ENCODE measurements at regions not wholly inside any gene's neighbourhood (a gene's known extent, or its start where the extent isn't known, plus 50 kb on each side); places are given as distances from the start of the nearest gene placed in this dataset.
A peak's percentile ranks its signal among the peaks of the same experiment; 100 is the strongest.

GRCh38 chr1:193707271-193708021 is 521.0 kb upstream of the B3GALT2 start:
- ATAC-seq: no peak
- no peak overlapping the region for H3K27ac ChIP-seq (ENCODE audit: extremely low read depth, low read depth, low read length)
- no peak overlapping the region for H3K9ac ChIP-seq (ENCODE audit: insufficient read depth in 1 of 2, low read depth in 2 of 2, low read length in 2 of 2)

More at GRCh38 chr1:193707271-193708021, 521.0 kb upstream of the B3GALT2 start:
- DNase-seq (ENCODE audit: extremely low read depth in 1 of 4, low spot score in 3 of 4) (no peak), FAIRE-seq (no peak)
- Histone ChIP-seq H2AFZ (ENCODE audit: low read depth, low read length) (no peak overlapping the region), H3K27me3 (ENCODE audit: control insufficient read depth in 2 of 2, insufficient read depth in 2 of 2, low read length in 2 of 2) (no peaks in the 10 kb centered on the region), H4K20me1 (replicated peaks; ENCODE audit: control insufficient read depth, insufficient read depth, low read length) (no peaks in the 10 kb centered on the region), H3K9me1 (ENCODE audit: control insufficient read depth, insufficient read depth, low read length) (no peaks in the 10 kb centered on the region), H3K36me3 (ENCODE audit: control insufficient read depth, insufficient read depth, low read length) (no peaks in the 10 kb centered on the region), H3K9me3 (replicated peaks; ENCODE audit: control insufficient read depth, insufficient read depth, low read depth, low read length) (peaks cover 2% of the 10 kb centered on the region), H3K4me1 (replicated peaks in 1 of 2; ENCODE audit: control insufficient read depth in 2 of 2, insufficient read depth in 2 of 2, low read length in 2 of 2) (no peaks in the 10 kb centered on the region), H3K4me2 (ENCODE audit: insufficient read depth, low read length) (no peak overlapping the region), H3K79me2 (ENCODE audit: control insufficient read depth, insufficient read depth, low read length) (no peaks in the 10 kb centered on the region), H3K4me3 (no peak overlapping the region)
- CTCF ChIA-PET (ENCODE audit: low intra/inter-chr PET ratio): no interaction called here
- in situ Hi-C loops (cut with MboI): no loop called here
- WGBS (ENCODE audit: insufficient coverage, low coverage, missing lambda C conversion rate): 9% methylated on average over 2 of the region's 2 CpGs
- intact Hi-C loops (cut with micrococcal nuclease): no loop called here
- BruUV-seq (replicated peaks): no TSS peak
- TF ChIP-seq MIER1 (IDR thresholded peaks at IDR 0.05; ENCODE audit: low read depth): no peak
- no peak for TF ChIP-seq HBP1 (CRISPR knock-in tag; IDR thresholded peaks at IDR 0.05)
- TF ChIP-seq TCF3 (CRISPR knock-in tag; IDR thresholded peaks at IDR 0.05): no peak
- TF ChIP-seq KDM4B (IDR thresholded peaks at IDR 0.05; ENCODE audit: borderline replicate concordance in 2 of 2, low read depth in 1 of 2): no peak
- TF ChIP-seq CSDE1 (IDR thresholded peaks at IDR 0.05): no peak
- no peak for TF ChIP-seq BDP1 (IDR thresholded peaks at IDR 0.05; ENCODE audit: insufficient read depth, insufficient read length)
- TF ChIP-seq CEBPB (tag; IDR thresholded peaks at IDR 0.05): peak; percentile 19; the same call in 1 of the 2 replicates
- no peak for TF ChIP-seq CREBBP (IDR thresholded peaks at IDR 0.05; ENCODE audit: low read depth, low read length)
- no peak for TF ChIP-seq RBM25 (IDR thresholded peaks at IDR 0.05; ENCODE audit: low read depth, low read length, severe bottlenecking)
- no peak for TF ChIP-seq POLR2B (IDR thresholded peaks at IDR 0.05; ENCODE audit: low read depth, partially characterized antibody)
- TF ChIP-seq CEBPG (CRISPR knock-in tag; IDR thresholded peaks at IDR 0.05): no peak
- peak in 1 of 2 experiments; percentile 65; a peak in 2 of 4 replicates for TF ChIP-seq CEBPG (tag; conservative IDR thresholded peaks at IDR 0.05 in 1 of 2, IDR thresholded peaks at IDR 0.05 in 1 of 2)
- TF ChIP-seq ZNF551 (CRISPR knock-in tag; IDR thresholded peaks at IDR 0.05): no peak
- TF ChIP-seq NCOA4 (IDR thresholded peaks at IDR 0.05; ENCODE audit: partially characterized antibody): no peak
- no peak for TF ChIP-seq FIP1L1 (IDR thresholded peaks at IDR 0.05; ENCODE audit: low read depth, low read length, poor library complexity, severe bottlenecking)
- POLR2A ChIA-PET: no interaction called here

Measured in K562 (cell line).